Activated CD4-positive, alpha-beta T cell treated with anti-CD3 and anti-CD28 coated beads, Interleukin-10, Interleukin-2, amounts not matched to agents 100 ng/mL and 50 ng/mL, durations not matched to agents 16 hours and 8 hours (primary cell): ENCODE measurements at regions not wholly inside any gene's neighbourhood (a gene's known extent, or its start where the extent isn't known, plus 50 kb on each side); places are given as distances from the start of the nearest gene placed in this dataset.
"Not testable (repeated sequence)": the region's sequence is repeated elsewhere in the genome, so short reads cannot be mapped to it uniquely, and the experiment has no call there.

Source experiments
- DNase-seq: peaks from one replicate; pipeline ENCODE4 v3.0.0-alpha.2; 2020

DNA sequence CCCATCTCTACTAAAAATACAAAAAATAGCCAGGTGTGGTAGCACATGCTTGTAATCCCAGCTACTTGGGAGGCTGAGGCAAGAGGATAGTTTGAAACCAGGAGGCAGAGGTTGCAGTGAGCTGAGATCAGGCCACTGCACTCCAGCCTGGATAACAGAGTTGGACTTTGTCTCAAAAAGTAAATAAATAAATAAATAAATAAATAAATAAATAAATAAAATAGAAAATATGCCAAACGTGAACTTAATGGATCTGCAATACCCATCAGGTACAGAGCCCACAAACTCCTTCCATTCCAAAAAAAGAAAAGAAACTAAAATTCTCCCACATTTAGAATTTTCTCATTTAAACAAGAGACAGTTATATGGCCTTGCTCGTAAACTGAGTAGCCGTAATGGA, 702.7 kb downstream of the CDH18 start:
- no peak for DNase-seq

DNA sequence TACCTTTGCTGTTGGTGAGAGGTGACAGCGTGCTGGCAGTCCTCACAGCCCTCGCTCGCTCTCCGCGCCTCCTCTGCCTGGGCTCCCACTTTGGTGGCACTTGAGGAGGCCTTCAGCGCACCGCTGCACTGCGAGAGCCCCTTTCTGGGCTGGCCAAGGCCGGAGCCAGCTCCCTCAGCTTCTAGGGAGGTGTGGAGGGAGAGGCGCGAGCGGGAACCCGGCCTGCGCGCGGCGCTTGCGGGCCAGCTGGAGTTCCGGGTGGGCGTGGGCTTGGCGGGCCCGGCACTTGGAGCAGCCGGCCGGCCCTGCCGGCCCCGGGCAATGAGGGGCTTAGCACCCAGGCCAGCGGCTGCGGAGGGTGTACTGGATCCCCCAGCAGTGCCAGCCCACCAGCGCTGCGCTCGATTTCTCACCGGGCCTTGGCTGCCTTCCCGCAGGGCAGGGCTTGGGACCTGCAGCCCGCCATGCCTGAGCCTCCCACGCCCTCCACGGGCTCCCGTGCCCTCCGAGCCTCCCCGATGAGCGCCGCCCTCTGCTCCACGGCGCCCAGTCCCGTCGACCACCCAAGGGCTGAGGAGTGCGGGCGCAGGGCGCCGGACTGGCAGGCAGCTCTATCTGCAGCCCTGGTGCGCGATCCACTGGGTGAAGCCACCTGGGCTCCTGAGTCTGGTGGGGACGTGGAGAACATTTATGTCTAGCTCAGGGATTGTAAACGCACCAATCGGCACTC, 700.3 kb downstream of the CDH18 start:
- DNase-seq = not testable (repeated sequence)

DNA sequence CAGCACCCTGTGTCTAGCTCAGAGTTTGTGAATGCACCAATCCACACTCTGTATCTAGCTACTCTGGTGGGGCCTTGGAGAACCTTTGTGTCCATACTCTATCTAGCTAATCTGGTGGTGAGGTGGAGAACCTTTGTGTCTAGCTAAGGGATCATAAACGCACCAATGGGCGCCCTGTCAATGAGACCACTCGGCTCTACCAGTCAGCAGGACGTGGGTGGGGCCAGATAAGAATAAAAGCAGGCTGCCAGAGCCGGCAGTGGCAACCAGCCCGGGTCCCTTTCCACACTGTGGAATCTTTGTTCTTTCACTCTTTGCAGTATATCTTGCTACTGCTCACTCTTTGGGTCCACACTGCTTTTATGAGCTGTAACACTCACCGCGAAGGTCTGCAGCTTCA, 699.7 kb downstream of the CDH18 start:
- DNase-seq = not testable (repeated sequence)

DNA sequence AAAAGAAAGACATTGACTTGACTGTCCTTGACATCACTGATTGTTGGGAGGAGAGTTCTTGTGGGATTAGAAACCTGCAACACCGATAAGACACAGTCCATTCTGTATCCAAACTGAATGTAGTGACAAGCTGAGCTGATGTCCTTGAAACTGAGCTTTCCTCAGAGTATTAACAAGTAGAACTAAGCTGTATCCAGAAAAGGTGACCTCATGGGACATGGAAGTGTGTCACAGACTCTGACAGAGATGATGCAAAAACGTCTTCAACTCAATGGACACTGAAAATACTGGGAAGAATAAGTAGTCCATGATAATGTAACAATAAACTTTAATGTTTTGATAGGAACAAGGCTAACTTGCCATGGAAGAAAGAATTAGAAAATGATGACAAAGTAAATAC, 690.1 kb downstream of the CDH18 start:
- DNase-seq = no peak

DNA sequence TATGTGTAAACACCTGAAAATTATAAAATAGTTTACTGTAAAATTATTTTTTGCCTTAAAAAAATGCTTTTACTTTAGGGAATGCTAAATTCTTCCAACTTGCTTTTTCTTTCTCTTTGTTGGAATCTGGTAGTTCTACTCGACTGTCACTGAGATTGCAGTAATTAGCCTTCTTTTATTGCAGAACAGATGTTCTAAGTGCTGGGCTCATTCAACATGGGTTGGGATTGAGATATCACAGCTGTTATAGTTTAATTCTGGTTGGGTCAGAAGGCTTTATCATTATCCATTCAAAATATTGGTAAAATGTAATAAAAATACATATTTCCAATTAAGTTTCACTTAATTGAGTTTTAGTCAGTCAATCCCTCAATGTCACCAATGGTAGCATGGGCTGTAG, 686.7 kb downstream of the CDH18 start:
- no peak for DNase-seq

DNA sequence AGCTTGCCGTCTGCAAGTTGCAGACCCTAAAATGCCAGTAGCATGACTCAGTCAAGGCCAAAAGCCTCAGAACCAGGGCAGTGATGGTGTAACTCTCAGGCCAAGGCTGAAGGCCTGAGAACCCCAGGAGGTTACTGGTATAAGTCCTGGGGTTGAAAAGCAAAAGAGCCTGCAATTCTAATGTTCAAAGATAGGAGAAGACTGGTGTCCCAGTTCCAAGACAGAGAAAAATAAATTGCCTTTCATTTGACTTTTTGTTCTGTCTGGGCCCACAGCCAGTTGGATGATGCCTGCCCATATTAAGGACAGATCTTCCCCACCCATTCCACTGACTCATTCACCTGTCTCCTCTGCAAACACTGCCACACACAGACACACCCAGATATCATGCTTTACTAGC, 673.2 kb downstream of the CDH18 start:
- no peak for DNase-seq

DNA sequence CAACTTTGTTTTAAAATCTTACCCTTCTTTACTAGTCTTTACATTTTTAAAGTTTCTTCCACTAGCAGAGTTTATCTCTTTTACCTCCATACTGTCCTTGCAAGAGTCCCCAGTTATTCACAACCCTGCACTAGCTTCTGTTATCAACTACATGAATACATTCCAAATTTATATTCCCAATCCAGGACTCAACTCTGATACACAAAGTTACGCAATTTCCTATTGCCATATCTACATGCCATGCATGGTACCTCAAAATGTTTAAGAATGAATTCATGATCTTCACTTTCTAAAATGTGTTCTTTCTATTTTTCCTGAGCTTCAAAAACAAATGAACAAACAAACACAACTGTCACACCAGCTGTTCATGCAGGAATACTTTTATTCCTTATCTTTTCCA, 668.7 kb downstream of the CDH18 start:
- no peak for DNase-seq

DNA sequence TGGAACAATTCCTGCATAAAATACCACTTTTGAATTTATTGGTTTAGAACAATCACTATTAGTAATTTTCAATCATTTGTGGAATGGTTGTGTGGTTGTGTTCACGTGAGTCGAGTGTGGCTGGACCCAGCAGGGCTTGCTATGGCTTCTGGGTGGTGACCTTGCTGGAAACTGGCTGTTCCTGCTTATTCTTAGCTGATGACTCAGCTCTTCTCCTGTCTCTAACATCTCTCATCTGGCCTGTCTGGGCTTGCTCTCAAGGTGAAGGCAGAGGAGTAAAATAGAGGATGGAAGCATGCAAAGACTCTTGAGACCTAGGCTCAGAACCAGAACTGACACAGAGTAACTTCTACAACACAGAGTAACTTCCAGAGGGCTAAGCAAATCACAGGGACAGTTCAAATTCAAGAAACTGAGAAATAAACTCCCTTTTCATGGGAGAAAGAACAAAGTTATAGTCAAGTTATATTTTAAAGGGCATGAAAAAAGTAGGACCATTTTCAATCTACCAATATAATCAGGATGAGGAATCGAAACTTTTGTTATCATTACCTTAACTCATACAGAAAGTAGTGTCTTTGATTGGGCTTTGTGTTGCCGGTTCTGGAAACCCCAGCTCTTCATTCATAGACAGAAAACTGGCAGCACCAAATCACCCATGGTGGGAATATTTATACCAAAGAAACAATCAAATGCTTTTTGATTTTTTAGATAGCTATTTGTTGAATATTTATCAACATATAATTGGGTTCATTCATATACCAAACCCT, 665.1 kb downstream of the CDH18 start:
- no peak for DNase-seq

DNA sequence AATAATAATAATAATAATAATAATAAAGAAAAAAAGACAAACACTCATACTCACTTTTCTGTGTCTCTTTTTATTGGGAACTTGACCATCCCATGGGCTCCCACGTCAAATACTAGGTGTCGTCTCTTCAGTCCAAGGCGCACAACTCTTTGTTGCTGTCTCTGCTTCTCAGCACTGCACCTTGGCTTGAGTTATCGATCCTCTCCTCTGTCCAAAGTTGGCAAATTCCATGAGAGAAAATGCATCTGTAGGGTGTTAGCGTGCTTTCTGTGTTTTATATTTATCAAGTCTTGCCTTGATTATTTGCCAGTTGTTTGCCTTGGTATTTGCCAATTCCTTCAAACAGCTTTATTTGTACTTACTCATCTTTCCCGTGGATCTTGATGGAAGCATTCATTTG, 653.7 kb downstream of the CDH18 start:
- no peak for DNase-seq

DNA sequence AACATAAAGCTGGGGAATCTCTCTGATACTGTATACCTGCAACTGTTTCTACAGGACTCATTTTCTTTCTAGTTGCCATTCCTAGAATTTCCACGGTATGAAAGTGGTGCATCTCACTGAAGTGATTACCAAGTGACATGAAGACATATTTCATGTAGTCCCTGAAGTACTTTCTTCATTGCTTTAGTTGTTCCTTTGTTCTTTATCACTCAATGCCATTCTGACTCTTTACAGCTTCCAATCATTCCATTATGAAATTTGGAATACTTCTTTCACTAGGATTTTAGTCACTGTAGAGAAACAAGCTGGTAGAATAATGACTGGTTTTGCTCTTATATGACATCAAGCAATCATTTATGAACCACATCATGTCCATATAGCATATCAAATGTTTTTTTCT, 645.1 kb downstream of the CDH18 start:
- no peak for DNase-seq

DNA sequence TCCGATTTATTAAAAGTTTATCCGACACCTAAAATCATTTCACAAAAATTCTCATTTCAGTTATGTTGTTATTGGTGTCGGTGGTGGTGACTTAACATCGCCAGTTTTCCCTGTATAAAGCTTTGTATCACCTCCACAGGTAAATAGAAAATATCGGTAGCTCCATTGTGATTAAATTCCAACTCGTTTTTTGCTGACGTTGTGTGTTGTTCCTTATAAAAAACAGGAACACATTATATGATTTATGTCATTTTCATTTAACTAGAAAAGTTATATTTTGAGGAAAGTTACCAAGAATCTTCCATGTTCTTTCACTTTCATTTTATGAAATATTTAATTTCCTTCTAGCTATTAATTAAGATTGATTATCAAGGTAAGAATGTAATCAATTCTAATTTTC, 635.9 kb downstream of the CDH18 start:
- no peak for DNase-seq

DNA sequence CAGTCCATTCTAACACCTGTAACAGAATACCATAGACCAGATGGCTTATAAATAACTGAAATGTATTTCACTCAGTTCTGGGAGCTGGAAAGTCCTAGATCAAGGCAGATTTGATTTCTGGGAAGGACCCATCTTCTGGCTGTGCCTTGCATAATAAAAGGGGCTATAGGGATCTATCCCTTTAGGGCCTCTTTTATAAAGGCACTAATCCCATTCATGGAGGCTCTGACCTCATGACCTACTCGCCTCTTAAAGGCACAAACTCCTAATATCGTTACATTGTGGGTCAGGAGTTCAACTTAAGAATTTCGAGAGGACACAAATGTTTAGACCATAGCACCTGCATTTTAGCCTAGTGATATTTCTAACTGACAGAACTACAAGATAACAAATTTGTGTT, 619.0 kb downstream of the CDH18 start:
- DNase-seq = no peak

DNA sequence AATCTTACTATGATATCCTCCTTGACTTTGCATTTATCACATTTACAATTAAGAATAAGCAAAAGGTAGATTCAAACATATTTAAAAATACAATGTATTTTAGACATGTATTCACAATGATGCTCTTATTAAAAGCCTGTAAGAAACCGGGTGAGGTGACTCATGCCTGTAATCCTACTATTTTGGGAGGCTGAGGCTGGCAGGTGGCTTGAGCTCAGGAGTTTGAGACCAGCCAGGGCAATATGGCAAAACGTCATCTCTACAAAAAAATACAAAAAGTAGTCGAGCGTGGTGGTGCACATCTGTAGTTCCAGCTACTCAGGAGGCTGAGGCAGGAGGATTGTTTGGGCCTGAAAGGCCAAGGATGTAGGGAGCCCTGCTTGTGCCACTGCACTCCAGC, 618.4 kb downstream of the CDH18 start:
- DNase-seq = no peak

DNA sequence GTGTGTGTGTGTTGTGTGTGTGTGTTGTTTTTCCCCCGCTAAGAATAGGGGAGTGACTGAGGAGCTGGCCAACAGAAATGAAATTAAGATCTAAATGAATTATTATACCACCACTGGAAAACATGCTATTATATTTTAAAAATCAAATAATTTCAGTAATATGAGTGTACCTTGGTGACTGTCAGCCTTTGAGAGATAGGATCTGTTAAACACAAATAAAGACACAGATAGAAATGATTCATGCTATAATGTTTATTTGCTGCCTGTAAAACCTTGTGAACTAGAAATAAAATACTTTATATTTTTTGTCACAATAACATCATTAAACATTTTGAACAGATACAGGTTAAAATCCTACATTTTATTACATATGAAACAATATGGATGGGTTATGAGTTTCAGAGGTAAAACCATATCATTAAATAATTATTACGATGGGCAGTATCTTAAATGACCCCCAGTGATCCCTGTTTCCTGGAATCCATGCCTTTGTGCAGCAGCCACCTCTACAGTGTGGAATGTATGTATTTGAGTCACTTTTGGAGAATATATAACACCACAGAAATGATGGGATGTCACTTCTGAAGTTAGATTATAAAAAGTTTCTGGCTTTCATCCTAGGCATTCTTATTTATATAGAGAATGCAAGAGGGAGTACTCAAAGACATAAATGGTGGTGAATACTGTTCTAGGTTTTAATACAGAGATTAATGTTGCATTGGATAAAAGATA, 617.2 kb downstream of the CDH18 start:
- no peak for DNase-seq

DNA sequence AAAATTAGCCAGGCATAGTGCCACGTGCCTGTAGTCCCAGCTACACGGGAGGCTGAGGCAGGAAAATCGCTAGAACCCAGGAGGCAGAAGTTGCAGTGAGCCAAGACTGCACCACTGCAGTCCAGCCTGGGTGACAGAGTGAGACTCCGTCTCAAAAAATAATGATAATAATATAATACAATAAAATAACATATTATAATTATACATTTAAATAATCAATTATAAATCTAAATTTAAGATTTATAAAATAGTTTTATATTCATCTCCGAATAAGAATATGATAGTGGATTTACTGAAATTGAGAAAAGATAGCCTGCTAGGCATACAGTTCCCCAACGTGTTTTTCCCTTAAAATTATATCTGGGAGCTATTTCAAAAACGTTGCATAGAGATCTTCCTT, 599.6 kb downstream of the CDH18 start:
- DNase-seq = no peak

DNA sequence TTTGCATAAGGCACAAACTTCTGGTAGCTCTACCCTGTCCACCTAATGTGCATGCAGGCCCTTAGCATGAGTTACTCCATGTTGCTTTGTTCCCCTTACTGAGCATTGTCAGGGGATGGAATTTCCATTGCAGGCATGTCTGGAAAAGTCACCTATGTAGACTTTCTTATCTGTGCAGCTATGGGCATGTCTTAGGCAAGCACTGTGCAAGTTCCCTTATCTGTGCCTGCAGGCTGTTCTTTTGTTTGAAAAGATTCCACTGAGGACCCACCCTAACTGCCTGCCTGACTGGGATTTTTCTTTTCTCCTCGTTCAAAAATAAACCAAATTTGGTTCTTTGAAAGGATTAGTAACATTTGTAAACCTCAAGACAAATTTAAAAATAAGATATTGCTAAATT, 587.0 kb downstream of the CDH18 start:
- no peak for DNase-seq

DNA sequence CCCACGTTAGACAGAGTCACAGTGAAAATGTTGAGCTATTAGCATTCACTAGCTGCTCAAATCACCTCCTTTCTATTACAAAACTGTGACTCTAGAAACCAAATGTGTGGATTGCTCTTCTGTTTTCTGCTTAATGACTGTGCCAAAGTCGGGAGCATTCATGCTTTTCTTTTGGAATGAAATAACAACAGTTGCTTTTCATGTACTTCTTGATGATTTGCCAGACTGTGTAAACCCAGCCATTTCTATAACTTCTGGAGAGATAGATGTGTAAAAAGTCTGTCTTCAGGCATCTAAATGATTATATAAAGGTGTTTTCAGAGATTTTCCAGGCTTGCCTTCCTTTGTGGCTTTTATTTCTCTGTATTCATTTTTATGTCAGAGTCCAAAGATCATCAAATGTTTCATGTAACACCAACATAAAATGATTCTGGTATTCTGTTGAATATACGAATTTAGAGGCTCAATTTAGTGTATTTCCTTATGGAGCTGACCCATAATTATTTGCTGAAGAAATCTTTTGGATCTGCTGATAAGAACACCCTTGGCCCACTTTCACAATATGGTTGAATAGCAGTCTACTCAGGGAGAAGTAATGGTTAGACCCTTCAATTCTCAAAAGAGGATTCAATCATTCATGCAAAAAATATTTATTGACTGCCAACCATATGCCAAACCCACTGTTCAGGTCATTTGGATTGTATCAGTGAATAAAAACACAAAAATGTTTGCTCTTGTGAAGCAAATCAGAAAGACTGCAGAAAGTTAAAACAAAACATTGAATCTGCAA, 581.2 kb downstream of the CDH18 start:
- DNase-seq = no peak

DNA sequence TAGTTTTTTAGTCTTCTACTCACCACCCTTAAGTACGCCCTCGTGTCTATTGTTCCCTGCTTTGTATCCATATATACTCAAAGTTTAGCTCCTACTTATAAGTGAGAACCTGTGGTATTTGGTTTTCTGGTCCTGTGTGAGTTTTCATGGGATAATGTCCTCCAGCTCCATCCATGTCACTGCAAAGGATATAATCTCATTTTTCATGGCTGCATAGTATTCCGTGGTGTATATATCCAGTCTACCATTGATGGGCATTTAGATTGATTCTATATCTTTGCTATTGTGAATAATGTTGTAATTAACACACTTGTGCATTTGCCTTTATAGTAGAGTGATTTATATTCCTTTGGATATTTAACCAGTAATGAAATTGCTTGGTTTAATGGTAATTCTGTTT, 579.9 kb downstream of the CDH18 start:
- DNase-seq = no peak

DNA sequence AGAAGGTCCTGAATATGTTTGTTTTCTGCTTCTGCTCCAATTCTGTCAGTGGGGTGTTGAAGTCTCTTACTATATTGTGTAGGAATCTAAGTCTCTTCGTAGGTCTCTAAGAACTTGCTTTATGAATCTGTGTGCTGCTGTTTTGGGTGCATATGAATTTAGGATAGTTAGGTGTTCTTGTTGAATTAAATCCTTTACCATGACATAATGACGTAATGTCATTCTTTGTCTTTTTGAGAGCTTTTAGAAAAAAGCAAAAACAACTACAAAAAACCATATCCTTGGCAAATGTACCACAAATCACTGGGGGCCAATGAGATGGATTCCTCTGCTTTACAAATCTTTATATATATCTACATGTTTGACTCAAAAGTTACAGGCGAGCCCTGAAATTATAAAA, 576.1 kb downstream of the CDH18 start:
- no peak for DNase-seq
